HG03175 (cell line): ENCODE measurements at regions not wholly inside any gene's neighbourhood (a gene's known extent, or its start where the extent isn't known, plus 50 kb on each side); places are given as distances from the start of the nearest gene placed in this dataset.

Source experiments
- ATAC-seq: cut with Tn5 transposase; IDR thresholded peaks from one replicate; pipeline ENCODE4 v1.9.1; 2021; ENCODE audit warnings: mild to moderate bottlenecking, moderate library complexity; ENCODE audit not compliant: unreplicated experiment

DNA sequence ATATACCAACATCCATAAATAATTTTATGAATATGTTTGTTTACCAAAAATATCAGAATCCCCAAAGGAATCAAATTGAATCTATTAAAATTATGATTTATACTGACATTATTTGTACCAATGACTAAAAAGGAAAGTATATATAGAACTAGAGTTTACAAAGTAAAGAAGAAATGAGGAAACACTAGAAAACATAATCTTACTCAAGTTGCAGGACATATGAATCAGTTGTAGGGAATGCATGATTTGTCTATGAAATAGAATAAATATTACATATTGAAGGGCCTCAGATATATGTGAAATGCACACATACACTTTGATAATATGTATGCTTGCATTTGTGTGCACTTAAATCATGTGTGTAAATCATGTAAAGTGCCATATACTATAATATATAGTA, 1466.4 kb downstream of the EFNB2 start:
- ATAC-seq = no peak

DNA sequence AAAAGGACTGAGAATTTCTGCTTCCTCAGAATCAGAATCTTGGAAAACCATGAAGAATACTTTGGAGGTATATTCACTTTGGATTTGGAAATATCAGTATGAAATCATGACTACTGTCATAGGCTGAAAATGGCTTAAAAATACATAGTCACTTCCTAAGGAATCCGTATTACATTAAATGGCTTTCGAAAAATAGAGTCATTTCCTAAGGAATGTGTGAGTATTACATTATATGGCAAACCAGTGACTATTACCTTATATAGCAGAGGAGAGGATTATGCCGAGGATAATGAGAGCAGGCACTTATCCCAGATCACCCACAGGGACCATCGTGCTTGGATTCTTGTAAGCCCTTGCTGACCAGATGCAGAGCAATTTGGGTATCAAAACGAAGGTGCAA, 1471.8 kb downstream of the EFNB2 start:
- ATAC-seq = no peak

DNA sequence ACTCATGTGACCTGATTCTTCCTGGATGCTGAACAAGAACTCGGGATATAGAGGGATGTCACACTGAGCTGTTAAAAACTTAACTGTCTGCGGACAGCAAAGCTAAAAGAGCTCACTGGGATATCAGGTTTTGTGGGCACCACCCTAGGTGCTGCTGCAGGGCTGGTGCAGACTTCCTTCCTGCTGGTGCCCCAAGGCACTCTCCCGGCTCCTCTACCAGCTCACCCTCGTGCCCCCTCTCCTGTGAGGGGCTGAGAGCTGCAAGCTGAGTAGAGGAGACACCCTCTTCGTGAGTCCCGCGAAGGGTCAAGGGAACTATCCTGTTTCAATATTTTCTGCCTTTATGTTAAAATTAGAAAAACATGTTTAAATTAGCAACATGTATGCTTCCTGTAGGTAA, 1475.7 kb downstream of the EFNB2 start:
- no peak for ATAC-seq

DNA sequence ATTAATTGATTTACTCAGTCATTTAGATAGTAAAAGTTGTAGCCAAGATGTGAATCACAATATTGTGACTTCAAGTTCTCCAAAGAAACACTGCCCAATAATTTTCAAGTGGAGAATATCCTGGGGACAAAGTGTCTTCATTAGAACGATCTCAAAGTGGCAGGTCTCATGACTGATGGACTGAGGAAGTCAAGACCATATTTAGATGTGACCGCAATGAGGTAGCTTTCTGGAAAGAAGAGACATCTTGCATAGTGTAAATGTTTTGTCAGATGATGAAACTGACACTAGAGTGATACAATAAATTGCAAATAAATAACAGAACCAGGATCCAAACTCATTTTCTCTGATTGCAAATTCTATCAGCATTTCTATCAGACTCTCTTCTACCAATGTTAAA, 1476.9 kb downstream of the EFNB2 start:
- ATAC-seq = peak; percentile 44

DNA sequence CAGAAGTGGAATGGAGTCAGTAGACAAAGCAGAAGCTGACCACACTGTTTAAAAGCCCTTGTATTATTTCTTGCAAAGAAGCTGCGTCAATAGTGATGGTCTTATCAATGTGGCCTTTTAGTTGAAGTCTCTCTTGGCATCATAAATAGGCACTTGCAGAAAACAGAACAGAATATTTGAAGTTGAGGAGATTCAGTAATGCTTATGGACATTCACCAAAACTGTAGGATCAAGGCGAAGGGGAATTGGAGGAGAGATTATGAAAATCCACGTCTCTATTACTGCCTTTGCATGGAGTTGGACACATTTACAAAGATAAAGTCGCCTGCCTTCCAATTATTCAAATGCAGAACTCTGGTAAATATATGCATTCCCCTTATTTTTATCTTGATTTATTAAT, 1482.8 kb downstream of the EFNB2 start:
- no peak for ATAC-seq

DNA sequence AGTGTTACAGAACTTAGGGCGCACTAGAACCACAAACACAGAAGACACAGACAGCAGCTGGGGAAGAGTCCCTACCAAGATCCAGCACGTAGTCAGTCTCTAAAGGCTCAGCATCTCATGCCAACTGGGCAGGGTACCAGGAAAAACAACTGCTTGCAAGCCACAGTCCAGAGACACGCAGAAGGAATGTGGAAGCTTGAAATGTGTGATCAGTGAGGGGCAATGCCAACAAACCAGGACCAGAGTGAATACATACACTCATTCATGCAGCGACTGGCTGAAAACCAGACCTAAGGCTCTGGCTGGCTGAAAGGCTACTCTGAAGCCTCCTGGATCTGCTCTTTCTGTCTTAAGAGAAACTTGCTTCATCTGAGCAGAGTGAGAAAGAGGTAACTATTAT, 1484.8 kb downstream of the EFNB2 start:
- no peak for ATAC-seq

DNA sequence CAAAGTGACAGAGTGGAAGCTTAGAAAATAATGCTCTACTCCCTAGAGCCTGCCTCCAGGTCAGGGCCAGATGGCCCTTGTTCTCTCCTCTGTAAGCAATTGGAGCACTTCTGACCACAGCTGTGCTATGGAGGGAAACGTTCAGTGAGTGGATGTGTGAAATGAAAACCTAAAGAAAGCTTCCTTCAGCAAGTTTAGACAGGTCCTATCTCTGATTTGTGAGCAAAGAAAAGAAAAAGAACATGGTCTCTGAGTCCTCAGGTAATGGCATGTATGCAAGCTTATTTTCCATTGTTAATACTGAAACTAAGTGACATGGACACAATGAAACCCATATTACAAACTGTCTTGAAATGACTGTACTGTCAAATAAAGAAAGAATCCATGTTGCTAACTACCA, 1486.8 kb downstream of the EFNB2 start:
- ATAC-seq = peak; percentile 82

DNA sequence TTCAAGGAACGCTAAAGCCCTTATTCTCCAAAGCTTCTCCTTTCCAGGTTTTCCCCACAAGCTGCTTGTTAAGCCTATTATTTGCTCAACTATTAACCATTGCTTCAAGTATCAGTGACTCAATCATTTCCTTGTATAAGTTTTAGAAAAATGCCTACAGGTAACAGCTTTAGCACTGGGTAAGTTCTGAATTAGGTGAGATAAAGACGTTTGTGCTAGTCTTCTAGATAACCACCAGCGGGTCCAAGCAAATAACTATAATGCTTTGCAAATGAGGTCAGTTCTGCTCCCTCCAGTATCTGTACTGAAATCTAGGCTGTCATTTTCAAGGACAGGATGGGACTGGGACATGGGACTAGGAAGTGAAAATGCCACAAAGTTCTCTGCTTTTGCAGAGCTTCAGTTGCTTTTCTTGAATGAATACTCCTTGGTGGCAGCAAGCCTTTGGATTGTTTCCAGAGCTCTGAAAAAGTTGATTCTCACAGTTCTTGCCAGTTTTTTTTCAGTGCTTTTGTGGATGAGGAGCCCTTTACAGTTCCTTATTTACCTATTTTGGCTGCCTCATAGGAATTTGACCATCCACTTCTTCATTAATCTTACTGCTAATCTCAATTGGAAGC, 1487.7 kb downstream of the EFNB2 start:
- ATAC-seq = no peak

DNA sequence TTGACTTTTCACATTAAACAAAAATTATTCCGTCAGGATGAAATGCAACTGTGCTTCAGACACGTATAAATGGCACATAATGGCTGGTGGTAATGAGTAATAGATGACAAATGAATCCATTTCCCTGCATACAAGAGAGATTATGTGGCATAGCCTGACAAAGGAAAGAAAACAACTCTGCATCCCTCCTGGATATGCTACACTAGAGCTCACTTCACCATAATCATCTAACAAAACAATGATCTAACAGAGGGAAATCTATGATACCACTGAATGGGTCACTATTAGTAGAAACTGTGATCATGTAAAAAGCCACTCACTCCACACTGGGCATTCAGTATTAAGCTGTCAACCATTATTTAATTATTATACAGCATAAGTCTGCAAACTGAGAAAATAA, 1498.4 kb downstream of the EFNB2 start:
- no peak for ATAC-seq

DNA sequence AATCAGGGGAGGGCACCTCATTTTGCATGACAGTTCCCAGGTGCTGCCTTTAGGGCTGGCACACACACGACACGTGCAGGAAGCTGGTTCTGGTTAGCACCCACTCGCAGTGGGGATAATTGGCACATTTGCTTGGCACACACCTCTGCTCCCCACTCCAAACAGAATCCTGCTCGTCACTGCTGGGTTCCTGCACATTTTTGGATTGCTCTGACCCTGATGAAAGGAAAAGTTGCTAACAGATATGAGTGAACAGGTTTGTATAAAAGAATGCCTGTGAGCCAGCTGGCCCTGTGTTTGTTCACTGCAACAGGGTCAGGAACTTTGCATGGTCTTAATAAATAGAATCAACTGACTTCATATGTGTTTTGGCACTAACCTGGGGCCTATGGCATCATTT, 1500.4 kb downstream of the EFNB2 start:
- no peak for ATAC-seq

DNA sequence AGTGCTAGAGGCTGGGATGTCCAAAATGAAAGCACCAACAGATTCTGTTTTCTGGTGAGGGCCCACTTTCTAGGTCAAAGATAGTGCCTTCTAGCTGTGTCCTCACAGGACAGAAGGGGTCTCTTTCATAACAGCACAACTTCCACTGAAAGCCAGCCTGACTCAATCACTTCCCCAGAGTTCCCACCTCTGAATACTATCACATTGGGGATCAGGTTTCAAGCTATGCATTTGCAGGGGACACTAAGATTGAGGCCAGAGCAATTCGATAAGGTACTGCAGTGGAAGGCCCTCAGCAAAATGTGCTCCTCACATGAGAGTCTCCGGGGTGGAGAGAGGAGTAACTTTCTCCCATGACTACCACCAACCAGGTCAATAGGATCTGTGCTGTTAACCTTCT, 1501.5 kb downstream of the EFNB2 start:
- ATAC-seq = no peak

DNA sequence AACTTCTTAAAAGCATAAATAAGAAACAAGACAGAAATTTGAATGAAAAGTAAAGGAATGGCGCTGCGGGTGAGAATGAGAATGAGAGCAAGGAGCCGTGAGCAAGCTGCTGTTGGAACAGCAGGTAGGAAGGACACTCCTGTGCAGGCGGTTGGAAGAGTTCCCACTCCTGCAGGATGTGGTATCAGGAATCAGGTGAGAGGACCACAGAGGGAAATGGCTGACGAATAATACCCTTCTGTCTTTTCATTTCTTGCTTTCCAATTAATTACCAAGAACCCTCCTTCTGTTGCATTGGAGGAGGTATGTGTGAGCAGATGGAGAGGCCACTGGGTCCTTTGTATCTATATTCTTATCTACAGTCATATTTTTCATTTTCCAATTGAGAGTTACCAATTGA, 1504.2 kb downstream of the EFNB2 start:
- no peak for ATAC-seq

DNA sequence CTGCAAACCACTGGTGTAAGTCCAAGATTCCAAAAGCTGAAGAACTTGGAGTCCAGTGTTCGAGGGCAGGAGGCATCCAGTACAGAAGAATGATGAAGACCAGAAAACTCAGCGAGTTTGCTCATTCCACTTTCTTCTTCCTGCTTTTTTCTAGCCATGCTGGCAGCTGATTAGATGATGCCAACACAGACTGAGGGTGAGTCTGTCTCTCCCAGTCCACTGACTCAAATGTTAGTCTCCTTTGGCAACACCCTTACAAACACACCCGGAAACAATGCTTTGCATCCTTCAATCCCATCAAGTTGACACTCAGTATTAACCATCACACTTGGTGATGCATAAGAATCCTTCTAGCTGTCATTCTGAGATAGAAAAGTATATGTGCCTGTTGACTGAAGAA, 1504.6 kb downstream of the EFNB2 start:
- no peak for ATAC-seq

DNA sequence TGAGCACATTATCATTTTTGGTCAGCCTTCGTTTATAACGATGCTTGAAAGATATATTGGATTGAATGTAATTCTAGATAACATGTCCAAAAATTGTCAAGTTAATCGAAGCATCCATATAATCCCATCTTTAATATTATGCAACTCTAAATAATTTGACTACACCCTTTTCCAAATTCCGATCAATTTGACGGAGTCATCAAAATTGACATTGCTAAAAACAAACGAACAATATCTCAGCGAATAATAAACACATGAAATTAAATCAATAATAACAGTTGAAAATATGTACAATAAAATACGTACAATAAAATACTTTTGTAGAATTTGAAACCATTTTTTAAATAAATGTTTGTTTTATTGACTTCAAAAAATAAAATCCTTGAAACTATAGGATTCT, 1516.4 kb downstream of the EFNB2 start:
- no peak for ATAC-seq

DNA sequence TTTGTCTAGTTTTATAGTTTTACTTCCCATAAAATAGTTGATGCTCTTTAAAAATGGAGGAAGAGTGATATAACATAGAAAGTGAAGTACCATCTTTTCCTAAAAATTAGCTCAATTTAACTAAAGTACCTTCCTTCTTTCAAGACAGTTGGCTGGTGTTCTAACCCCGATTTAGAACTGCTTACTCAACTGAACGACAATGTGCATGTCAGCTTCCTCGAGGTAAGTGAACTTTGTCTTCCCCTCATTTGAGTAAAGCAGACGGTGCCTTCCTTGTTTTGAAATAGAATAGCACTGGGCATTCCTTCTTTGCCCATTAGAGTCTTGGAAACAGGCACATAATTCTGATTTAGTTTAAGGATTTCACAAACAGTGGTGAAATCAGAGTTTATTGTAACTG, 1519.2 kb downstream of the EFNB2 start:
- ATAC-seq = no peak

DNA sequence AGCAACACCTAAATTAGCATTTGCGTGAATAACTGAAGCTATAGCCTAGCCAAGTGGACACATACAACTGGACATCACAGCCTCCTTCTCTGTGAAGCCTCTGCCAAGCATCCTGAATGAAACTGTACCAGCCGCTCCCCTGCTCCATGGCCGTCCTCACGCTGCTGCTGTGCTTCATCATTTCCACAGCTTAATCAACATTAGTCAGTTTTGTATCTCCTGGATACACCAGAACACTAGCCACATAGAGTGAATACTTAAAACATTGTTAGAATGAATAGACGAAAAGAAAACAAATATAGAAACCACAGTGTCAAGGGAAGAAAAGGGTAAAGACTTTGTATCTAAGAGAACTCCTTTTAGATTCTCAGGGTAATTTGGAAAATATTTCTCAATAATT, 1526.9 kb downstream of the EFNB2 start:
- no peak for ATAC-seq

DNA sequence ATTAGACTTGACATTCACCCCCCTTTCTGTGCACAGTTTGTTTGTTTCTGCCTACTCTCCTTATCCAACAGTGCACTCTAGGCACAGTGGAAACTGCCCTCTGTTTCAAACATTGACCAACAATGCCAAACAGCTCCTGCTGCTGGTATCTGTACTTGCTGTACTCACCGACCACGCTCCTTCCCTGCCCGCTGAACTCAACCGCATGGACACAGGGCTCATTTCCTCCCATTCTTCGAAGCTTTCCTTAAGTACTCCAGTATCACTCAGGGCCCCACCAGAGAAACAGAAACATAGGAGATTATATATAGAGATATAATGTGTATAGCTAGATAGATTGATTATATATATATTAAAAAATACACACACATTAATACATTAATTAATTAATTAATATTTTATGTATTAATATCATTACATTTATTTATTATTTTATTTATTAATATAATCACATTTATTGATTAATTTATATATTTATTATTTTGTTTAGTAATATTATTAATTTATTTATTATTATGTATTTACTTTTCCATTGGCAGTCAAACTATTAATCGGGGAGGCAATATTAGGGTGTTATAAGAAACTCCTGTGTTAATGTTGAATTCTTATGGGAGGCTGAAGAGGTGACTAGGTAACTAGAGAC, 1528.2 kb downstream of the EFNB2 start:
- ATAC-seq = no peak

DNA sequence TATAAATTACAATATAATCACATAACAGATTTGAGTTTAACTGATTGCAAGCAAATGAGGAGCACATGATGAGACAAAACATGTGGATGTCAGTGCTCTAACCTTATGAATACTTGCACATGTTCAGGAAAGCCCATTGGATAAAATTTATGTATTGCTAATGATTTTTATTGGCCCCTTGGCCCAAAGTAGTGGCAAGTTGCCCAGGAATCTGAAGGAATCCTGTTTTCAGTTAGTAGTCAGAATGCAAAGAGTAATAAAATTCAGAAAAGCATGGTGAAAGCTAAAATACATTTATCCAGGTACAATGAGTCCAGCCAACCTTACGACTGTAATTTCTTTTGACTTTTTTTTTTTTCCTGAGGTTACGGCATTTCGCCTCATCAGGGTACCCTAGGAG, 1539.4 kb downstream of the EFNB2 start:
- ATAC-seq = no peak

DNA sequence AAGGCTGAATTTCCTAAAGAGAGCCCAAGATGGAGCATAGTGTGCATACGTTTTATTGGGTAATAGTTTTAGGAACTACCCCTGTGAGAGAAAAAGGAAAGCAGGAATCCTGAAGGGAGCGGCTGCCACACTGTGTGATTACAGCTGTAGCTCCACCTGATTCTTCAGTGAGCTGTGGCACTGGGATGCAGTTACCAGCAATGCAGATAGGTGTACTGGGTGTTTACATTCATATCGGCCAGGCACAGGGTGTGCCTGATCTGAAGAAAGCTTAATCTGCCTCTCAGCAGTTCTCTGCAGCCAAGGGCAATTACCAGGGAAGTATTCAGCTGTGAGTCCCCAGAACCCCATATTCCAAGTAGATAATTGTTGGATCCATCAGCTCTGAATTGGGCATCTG, 1541.8 kb downstream of the EFNB2 start:
- ATAC-seq = no peak

DNA sequence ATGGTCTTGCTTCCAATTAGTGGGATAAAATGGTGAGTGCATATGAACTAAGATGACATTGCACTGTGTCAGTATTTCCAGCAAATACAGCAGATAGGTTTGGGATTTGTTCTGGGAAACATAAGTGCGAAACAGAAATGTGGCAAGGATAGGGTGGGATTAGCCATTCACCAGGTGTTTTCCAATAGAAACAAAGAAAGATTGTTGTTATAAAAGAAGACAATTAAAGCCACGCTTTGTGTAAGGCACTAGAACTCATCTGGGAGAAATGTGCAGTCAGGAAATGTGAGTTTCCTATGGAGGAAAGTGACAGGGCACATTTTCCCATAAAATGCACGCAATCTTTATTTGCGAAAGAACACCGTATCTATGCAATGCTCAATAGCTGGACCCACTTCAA, 1547.8 kb downstream of the EFNB2 start:
- no peak for ATAC-seq

DNA sequence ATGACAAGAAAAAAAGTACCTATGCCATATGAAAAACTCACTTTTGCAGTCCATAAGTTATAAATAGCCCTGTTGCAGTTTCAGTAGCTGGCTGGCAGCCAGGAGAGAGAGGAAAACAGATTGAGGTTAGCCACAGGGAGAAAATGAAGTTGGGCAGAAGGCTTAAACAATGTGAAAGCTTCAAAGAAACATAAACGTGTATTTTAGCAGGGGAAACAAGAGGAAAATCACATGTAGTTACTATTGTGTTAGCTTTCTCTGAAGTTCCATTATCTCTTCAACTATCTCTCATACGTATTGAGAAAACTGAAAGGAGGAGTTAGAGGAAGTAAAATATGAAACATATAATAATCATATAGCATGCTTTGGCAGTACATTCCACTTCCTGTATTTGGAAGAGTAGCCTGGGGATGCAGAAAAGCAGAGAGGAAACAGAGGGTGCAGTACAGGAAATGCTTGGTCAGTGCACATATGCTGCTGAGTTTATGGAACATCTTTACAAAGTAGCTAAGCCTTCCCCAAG, 1551.1 kb downstream of the EFNB2 start:
- peak; percentile 84 for ATAC-seq

DNA sequence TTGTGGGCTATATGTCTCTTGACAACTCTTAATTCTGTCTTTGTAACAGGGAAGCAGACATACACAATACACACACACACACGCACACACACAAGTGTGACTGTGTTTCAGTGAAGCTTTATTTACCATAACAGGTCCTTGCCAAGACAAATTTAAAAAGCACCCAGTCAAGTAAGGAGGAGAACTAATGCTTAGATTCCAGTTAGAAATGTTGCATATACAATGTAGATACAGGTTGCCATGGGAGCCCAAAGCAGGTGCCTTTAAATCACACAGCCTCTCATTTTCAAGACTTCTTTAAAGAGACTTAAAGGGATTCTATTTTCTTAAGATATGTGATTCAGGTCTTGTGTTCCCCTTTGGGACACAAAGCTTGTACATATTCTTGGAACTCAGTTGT, 1551.9 kb downstream of the EFNB2 start:
- ATAC-seq = peak; percentile 18

DNA sequence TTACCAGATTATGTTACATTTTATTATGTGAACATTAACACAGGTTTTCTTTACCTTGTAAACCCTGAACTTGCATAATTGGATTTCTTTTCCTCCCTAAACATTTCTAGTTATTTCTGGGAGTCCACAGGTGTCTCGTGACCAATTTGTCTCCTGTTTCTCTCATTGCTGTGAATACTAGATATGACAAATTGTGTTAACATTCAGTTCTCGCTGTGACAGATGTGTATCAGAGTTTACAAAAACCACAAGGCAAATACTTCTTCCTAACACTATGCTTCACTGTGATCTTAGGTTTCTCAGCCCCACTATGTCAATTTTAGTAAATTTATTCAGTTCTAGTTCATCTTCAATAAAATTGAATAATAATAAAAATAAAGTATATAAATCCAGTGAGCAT, 1554.9 kb downstream of the EFNB2 start:
- no peak for ATAC-seq
